H9 (cell line): ENCODE measurements at regions not wholly inside any gene's neighbourhood (a gene's known extent, or its start where the extent isn't known, plus 50 kb on each side); places are given as distances from the start of the nearest gene placed in this dataset.

ENCODE experiments used
- DNase-seq: peaks from one replicate; pipeline ENCODE4 v3.0.0-alpha.2; 2017
- H2AFZ ChIP-seq: one replicate; pipeline ENCODE4 v1.6.1; 2013; ENCODE audit warnings: mild to moderate bottlenecking, low read length, control low read depth, moderate library complexity
- H2AK5ac ChIP-seq: 2 replicates; pipeline ENCODE4 v1.6.1; 2013; ENCODE audit warnings: low read length, control low read depth, mixed read lengths; ENCODE audit not compliant: insufficient read length
- H2BK120ac ChIP-seq: one replicate; pipeline ENCODE4 v1.6.1; 2013; ENCODE audit warnings: low read depth, mild to moderate bottlenecking, low read length, control low read depth, inconsistent platforms; ENCODE audit not compliant: poor library complexity, severe bottlenecking
- H2BK12ac ChIP-seq: 2 replicates; pipeline ENCODE4 v1.6.1; 2013; ENCODE audit warnings: low read length, control low read depth, mixed read lengths, low read depth; ENCODE audit not compliant: insufficient read length
- H2BK15ac ChIP-seq: 2 replicates; pipeline ENCODE4 v1.6.1; 2013; ENCODE audit warnings: low read depth, low read length, control low read depth
- H2BK20ac ChIP-seq: one replicate; pipeline ENCODE4 v1.6.1; 2013; ENCODE audit warnings: low read depth, mild to moderate bottlenecking, low read length, control low read depth, inconsistent platforms; ENCODE audit not compliant: poor library complexity, severe bottlenecking
- H2BK5ac ChIP-seq: 2 replicates; pipeline ENCODE4 v1.6.1; 2013; ENCODE audit warnings: low read length, control low read depth, mixed read lengths; ENCODE audit not compliant: insufficient read length
- H3K14ac ChIP-seq: 2 replicates; pipeline ENCODE4 v1.6.1; 2013; ENCODE audit warnings: low read length, control low read depth; ENCODE audit not compliant: insufficient read depth
- H3K18ac ChIP-seq: 2 replicates; pipeline ENCODE4 v1.6.1; 2013; ENCODE audit warnings: low read depth, mild to moderate bottlenecking, mixed read lengths, low read length, control low read depth; ENCODE audit not compliant: insufficient read length
- H3K23ac ChIP-seq: 2 replicates; pipeline ENCODE4 v1.6.1; 2013; ENCODE audit warnings: low read length, control low read depth, mixed read lengths, low read depth; ENCODE audit not compliant: insufficient read length
- H3K23me2 ChIP-seq: 2 replicates; pipeline ENCODE4 v1.6.1; 2013; ENCODE audit warnings: low read depth, mild to moderate bottlenecking, mixed read lengths, low read length, control low read depth; ENCODE audit not compliant: insufficient read length, poor library complexity, severe bottlenecking
- H3K27ac ChIP-seq: 2 replicates; pipeline ENCODE4 v1.5.1; 2013; ENCODE audit warnings: low read length, control low read depth, mixed read lengths, low read depth; ENCODE audit not compliant: insufficient read length
- H3K27me3 ChIP-seq: 2 replicates; pipeline ENCODE4 v1.6.1; 2013; ENCODE audit warnings: low read length, control low read depth, inconsistent platforms; ENCODE audit not compliant: insufficient read depth
- H3K4ac ChIP-seq: 2 replicates; pipeline ENCODE4 v1.6.1; 2013; ENCODE audit warnings: low read depth, mild to moderate bottlenecking, control low read depth, inconsistent platforms, low read length, moderate library complexity
- H3K4me1 ChIP-seq: 2 replicates; pipeline ENCODE4 v1.6.1; 2013; ENCODE audit warnings: low read length, control low read depth, inconsistent platforms; ENCODE audit not compliant: insufficient read depth
- H3K4me2 ChIP-seq: 2 replicates; pipeline ENCODE4 v1.6.1; 2013; ENCODE audit warnings: low read length, control low read depth, mixed read lengths; ENCODE audit not compliant: insufficient read length, insufficient read depth
- H3K56ac ChIP-seq: 2 replicates; pipeline ENCODE4 v1.6.1; 2013; ENCODE audit warnings: low read depth, mild to moderate bottlenecking, mixed read lengths, low read length, control low read depth; ENCODE audit not compliant: insufficient read length
- H3K79me1 ChIP-seq: 2 replicates; pipeline ENCODE4 v1.6.1; 2013; ENCODE audit warnings: low read depth, mild to moderate bottlenecking, moderate library complexity, low read length, control low read depth, inconsistent platforms; ENCODE audit not compliant: insufficient read depth, poor library complexity, severe bottlenecking
- H3K79me2 ChIP-seq: 2 replicates; pipeline ENCODE4 v1.6.1; 2013; ENCODE audit warnings: low read length, control low read depth, inconsistent platforms; ENCODE audit not compliant: insufficient read depth
- H3K9ac ChIP-seq: 2 replicates; pipeline ENCODE4 v1.6.1; 2013; ENCODE audit warnings: low read length, control low read depth, mixed read lengths; ENCODE audit not compliant: insufficient read length; ENCODE audit errors: extremely low read depth
- H3K9me3 ChIP-seq: one replicate; pipeline ENCODE4 v1.6.1; 2013; ENCODE audit warnings: low read depth, low read length, inconsistent platforms; ENCODE audit not compliant: control insufficient read depth
- H3T11ph ChIP-seq: one replicate; pipeline ENCODE4 v1.6.1; 2013; ENCODE audit warnings: mild to moderate bottlenecking, low read length, control low read depth, inconsistent platforms
- H4K20me1 ChIP-seq: one replicate; pipeline ENCODE4 v1.6.1; 2013; ENCODE audit not compliant: control insufficient read depth, insufficient read length, insufficient read depth
- H4K5ac ChIP-seq: 2 replicates; pipeline ENCODE4 v1.6.1; 2013; ENCODE audit warnings: low read depth, mild to moderate bottlenecking, mixed read lengths, low read length, control low read depth; ENCODE audit not compliant: insufficient read length
- H4K8ac ChIP-seq: replicated peaks from 2 replicates; pipeline ENCODE4 v1.6.1; 2013; ENCODE audit warnings: low read length, control low read depth, mixed read lengths, low read depth; ENCODE audit not compliant: insufficient read length
- H4K91ac ChIP-seq: 2 replicates; pipeline ENCODE4 v1.6.1; 2013; ENCODE audit warnings: low read depth, mild to moderate bottlenecking, moderate library complexity, mixed read lengths, low read length, control low read depth; ENCODE audit not compliant: insufficient read length
- H3K27ac Mint-ChIP-seq, 3 experiments: 2 replicates in 2 of 3; 3 replicates in 1 of 3; pipeline ENCODE4 v1.8.0; 2020 to 2021; ENCODE audit warnings: mixed read lengths in 3 of 3, mild to moderate bottlenecking in 1 of 3, moderate library complexity in 1 of 3
- H3K27me3 Mint-ChIP-seq: 2 replicates; pipeline ENCODE4 v1.8.0; 2021; ENCODE audit warnings: low read depth, mild to moderate bottlenecking, moderate library complexity, mixed read lengths
- H3K36me3 Mint-ChIP-seq, 3 experiments: 2 replicates in 2 of 3; 3 replicates in 1 of 3; pipeline ENCODE4 v1.8.0; 2020 to 2021; ENCODE audit warnings: low read depth in 3 of 3, mixed read lengths in 3 of 3; ENCODE audit not compliant: insufficient read depth in 1 of 3
- H3K4me1 Mint-ChIP-seq, 2 experiments: 2 replicates each; pipeline ENCODE4 v1.8.0; 2020; ENCODE audit warnings: mixed read lengths in 2 of 2
- H3K4me3 Mint-ChIP-seq, 2 experiments: 2 replicates in 1 of 2; 3 replicates in 1 of 2; pipeline ENCODE4 v1.8.0; 2020 to 2021; ENCODE audit warnings: mild to moderate bottlenecking in 2 of 2, mixed read lengths in 2 of 2, moderate library complexity in 1 of 2
- H3K9me3 Mint-ChIP-seq, 2 experiments: 2 replicates in 1 of 2; 3 replicates in 1 of 2; pipeline ENCODE4 v1.8.0; 2020; ENCODE audit warnings: mild to moderate bottlenecking in 2 of 2, mixed read lengths in 2 of 2, moderate library complexity in 1 of 2
- CTCF ChIP-seq: fragments of 200-600 bp; sonication (generic); conservative IDR thresholded peaks from 3 replicates; pipeline ENCODE4 v1.8.0; 2021; ENCODE audit warnings: antibody characterized with exemption, mild to moderate bottlenecking
- WGBS: extraction: QIAGEN DNeasy Blood & Tissue Kit; methylation state at CpG from one replicate; pipeline ENCODE4 v1.1.7; 2013; ENCODE audit warnings: missing lambda C conversion rate, low lambda C conversion rate, mixed read lengths; ENCODE audit not compliant: insufficient read length; ENCODE audit errors: extremely low coverage; 5-methylcytosine and 5-hydroxymethylcytosine counted together

GRCh38 chr12:131454418-131455217, 256.3 kb upstream of the SFSWAP start:
- H3K4me3 Mint-ChIP-seq = no peak overlapping the region; a peak in 1 of 5 replicates
- no peak overlapping the region for H2AFZ ChIP-seq
- H3K27ac Mint-ChIP-seq = no peak overlapping the region; a peak in 1 of 7 replicates
- H2BK15ac ChIP-seq = no peak overlapping the region
- H3K36me3 Mint-ChIP-seq = no peaks in the 10 kb centered on the region
- no peaks in the 10 kb centered on the region for H3K27me3 ChIP-seq
- no peak overlapping the region for H2BK5ac ChIP-seq
- no peaks in the 10 kb centered on the region for H4K20me1 ChIP-seq
- H4K91ac ChIP-seq = no peak overlapping the region
- H3K27ac ChIP-seq = no peak overlapping the region
- H2BK20ac ChIP-seq = no peak overlapping the region
- no peak overlapping the region for H3K18ac ChIP-seq
- H3T11ph ChIP-seq = no peak overlapping the region
- peaks cover 12 to 26% of the 10 kb centered on the region in 2 experiments for H3K4me1 Mint-ChIP-seq
- no peaks in the 10 kb centered on the region for H3K79me2 ChIP-seq
- peaks cover 0 to 11% of the 10 kb centered on the region in 2 experiments; a peak in 3 of 5 replicates for H3K9me3 Mint-ChIP-seq
- H3K4me1 ChIP-seq = no peaks in the 10 kb centered on the region
- H3K23ac ChIP-seq = no peak overlapping the region
- H3K4me2 ChIP-seq = no peak overlapping the region
- no CpG with 5 or more reads among the region's 12 CpGs for WGBS
- no peaks in the 10 kb centered on the region for H3K23me2 ChIP-seq
- H4K5ac ChIP-seq = no peak overlapping the region
- H3K27me3 Mint-ChIP-seq = peaks cover 7% of the 10 kb centered on the region
- no peak overlapping the region for H2BK120ac ChIP-seq
- no peaks in the 10 kb centered on the region for H3K79me1 ChIP-seq
- no peak overlapping the region for H3K9ac ChIP-seq
- no peaks in the 10 kb centered on the region for H3K9me3 ChIP-seq
- H3K56ac ChIP-seq = no peak overlapping the region
- H3K14ac ChIP-seq = no peak overlapping the region
- peak; percentile 81 for TF ChIP-seq CTCF
- H2BK12ac ChIP-seq = no peak overlapping the region
- H4K8ac ChIP-seq = no peak overlapping the region
- H3K4ac ChIP-seq = no peak overlapping the region
- no peak overlapping the region for H2AK5ac ChIP-seq
- DNase-seq = peak; percentile 95
